Stimulated activated CD4-positive, alpha-beta T cell treated with anti-CD3 and anti-CD28 coated beads, TNF-alpha, amount 100 ng/mL, for 24 hours (primary cell): ENCODE measurements at regions not wholly inside any gene's neighbourhood (a gene's known extent, or its start where the extent isn't known, plus 50 kb on each side); places are given as distances from the start of the nearest gene placed in this dataset.

Experiments used
- DNase-seq, 3 experiments: peaks; one replicate each; pipeline ENCODE4 v3.0.0-alpha.2; 2020; ENCODE audit warnings: low read depth in 3 of 3

DNA sequence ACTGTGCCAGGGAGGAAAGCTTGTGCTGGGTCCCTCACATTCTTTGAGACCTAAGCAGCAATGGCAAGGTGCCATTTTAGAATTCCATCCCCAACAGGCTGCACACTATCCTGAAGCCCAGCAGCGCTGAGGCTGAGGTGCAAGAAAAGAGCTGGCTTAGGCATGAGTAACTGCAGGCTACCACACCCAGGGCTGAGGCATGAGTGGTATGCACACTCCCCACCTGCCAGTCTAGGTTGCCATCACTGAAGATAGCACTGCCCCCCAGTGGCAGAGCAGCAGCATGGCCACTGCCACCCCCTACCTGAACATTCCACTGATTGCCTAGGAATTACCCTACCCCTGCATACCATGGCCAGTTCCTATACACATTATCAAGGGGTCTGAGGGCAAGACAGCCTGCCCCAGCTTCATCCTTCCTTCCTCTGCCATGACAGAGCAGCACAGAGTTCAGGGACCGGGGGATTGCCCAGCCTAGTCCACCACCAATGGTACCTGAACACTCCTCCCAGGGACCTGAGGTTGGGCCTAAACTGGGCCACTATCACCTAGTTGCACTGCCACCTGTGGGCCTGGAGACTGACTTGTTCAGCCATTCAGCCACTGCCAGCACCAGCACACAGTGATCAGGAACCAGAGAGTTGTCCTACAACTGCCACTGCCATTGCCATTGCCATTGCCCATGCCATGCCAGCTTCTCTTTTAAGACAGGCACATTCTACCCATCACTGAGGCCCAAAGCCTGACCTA lies 129.8 kb downstream of the SATB1 start:
- peak in 1 of 3 experiments; percentile 9 for DNase-seq

DNA sequence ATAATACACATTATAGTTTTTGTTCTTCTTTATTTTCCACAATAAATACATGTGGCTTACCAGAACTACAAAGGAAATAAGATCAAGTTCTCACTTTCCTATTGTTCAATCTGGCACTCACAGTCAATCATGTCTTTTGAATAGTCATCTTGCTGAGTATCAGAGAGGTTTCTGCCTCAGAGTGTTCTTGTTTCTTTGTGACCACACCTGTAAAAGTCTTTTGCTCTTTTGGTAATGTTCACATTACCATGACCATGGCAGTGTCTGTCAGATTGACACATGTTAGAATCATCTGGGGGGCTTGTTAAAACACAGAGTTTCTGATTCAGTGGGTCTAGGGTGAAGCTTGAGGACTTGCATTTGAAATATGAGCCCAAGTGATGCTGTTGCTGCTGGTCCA lies 135.0 kb downstream of the SATB1 start:
- DNase-seq, result no peak

DNA sequence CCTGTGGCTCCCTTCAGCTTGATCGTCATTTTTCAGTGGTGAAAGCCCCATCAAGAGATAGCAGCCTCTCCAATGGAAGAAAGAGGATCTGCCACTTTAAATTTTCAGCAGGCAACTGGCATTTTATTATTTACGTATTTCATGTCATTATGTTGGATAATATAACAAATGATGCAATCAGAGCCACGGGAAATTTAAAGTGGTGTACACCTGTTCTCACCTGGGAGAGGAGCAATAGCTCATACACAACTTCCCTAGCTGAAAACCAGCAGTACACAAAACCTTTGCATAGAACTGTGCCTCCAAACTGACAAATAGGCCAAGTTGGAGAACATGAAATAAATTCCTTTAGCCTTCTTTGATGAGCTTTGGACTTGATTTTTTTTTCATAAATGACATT lies 136.9 kb downstream of the SATB1 start:
- DNase-seq, result no peak

DNA sequence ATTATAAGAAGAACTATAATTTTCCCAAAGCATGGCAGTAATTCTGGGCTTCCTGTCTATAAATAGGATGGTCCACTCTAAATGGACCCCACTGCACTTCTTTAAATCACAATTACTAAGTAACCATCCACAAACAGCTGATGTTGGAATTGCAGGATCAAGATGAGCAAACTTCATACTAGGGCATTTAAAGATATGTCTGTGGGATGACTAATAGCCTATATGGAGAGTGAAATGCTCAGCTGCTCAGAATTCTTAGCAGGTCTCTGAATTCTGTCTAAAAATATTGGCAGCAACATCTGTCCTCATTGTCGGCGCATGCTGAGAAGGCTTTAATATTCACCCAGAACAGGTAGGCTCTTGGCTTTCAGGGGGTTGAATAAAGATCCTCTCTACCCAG lies 140.4 kb downstream of the SATB1 start:
- DNase-seq, result no peak

DNA sequence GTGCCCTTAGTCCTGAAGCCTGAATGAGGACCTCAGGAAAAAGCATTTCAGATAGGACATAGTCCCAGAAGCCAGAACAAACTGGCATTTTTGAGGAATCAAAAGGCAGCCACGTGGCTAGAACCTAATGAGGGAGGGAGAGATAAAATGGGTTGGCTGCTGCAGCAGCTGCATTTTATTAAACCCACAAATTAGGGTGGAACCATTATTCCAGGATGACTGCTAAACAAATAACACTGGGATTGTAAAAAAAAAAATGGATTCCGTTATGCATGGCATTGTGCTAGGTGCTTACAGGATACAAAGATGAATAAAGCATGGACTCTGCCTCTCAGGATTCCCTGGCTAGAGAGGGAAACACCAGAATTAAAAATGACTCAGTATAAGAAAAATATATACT lies 141.5 kb downstream of the SATB1 start:
- DNase-seq, result no peak

DNA sequence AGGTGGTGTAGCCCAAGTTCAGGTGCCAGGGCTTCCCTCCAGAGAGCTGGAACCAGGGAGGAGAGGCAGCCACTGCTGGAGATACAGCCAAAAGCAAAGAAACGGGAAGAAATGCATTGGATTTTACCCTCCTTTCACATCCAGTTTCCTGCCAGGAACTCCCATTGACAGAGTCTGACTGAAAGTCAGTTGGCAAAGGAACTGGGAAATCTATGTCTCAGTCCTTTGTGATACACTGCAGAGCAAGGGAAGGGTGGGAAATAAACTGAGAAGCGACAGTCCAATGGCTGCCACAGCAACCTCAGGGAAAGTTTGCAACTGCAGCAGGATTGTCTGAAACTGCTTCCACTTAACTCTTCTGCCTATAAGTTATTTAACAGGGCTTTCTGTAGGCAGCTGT lies 142.6 kb downstream of the SATB1 start:
- no peak for DNase-seq

DNA sequence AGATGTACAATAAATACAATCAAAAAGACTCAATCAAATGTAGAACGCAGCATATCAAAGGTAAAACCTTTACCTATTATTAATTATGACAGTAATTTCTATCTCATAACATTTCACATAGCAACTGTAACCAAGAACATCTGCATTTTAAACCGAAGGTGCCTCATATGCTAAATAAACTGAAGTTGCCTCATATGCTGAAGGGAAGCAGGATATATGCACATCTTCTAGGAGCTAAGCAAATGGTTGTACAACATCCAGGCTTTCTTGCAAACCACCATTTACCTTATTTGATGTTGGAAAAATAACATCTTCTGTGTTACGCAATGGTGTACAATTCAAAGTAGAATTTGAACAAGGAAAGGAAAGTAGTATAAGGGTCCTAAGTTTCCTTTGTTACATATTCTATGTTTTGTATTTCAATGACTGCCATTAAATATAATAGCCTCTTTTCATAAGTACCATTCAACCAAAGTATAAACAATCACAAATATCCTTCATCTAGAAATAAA lies 145.9 kb downstream of the SATB1 start:
- DNase-seq, result no peak

DNA sequence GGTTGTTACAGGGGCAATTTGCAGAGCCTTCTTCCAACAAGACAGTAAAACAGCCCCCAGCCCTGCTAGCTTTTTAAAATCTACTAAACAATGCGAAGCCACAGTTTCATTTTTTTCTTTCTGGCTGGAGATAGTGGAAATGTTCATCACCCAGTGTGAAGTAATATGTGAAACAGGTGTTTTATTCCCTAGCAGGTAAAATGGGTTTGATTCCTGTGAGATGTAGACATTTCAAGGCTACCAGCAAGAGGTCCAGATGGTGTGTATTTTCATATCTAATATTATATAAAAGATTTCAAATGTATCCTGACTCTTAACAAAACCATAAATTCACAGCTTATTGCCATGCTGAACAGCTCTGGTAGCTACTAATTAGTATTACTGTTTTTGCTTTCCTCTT lies 160.3 kb downstream of the SATB1 start:
- DNase-seq, result no peak

DNA sequence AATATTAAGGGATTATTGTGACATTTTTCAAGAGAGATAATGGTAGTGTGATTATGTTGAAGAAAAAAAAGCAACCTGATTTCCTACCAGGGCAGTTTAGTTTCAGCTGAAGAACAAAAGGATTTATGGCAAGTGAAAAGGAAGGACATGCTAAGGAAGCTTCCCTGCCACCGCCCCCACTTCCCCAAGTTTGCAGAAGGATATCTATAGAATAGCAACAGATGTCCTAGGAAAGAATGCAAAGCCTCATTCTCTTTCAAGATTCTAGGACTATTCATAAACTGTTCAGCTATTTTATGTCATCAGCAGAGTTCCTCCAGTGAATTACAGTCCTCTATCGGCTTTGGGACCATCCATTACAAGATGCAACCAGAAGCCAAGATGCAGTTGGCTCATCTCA lies 160.8 kb downstream of the SATB1 start:
- no peak for DNase-seq

DNA sequence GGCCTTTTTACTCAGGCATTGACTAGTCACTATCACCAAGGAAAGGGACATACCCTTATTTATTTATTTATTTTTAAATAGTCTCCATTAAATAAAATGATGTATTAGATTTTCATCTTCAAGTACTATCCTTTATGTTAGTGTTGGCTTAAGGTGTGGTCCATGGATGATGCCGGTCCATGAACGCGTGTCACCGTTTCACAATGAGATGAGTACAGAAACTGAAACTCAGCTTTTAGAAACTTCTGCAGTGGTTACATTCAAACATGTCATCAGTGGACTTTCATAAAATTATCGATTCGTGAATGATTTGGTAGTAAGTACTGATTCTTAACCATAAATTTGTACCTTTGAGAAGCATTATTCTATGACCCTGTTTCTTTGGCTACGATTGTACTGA lies 166.6 kb downstream of the SATB1 start:
- no peak for DNase-seq

DNA sequence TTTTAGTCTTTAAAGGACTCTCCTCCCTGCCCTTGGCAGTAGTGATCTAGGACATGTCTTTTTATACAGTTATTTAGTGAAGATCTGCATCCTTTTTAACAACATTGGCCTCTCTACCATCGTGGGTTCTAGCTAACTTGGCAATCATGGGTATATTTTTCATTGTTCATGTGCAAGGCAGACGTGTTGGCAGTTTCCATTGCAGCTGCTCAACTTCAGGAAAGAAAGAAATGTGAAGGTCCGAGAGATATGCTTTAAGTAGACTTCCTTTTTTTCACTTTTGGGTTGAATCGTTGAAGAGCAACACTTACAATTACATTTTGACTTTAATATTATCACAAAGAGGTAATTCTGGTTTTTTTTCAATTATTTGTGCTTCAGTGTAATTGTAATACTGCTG lies 172.6 kb downstream of the SATB1 start:
- no peak for DNase-seq

DNA sequence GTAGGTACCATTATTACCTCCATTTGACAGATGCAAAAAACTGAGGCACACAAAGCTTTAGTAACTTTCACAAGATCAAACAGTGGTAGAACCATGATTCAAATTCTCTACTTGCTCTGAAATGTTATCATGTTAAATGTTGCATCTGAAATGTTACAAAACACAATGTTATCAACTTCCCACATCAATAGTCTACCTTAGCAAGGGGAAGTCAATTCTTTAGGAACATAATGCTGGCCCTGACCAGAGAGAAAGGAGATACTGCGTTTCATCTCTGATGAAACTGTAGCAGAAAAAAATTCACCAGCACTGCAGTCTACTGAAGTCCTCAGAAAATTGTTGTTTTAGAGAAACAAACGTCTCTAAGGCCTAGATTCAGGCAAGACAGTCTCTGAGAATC lies 174.1 kb downstream of the SATB1 start:
- no peak for DNase-seq

DNA sequence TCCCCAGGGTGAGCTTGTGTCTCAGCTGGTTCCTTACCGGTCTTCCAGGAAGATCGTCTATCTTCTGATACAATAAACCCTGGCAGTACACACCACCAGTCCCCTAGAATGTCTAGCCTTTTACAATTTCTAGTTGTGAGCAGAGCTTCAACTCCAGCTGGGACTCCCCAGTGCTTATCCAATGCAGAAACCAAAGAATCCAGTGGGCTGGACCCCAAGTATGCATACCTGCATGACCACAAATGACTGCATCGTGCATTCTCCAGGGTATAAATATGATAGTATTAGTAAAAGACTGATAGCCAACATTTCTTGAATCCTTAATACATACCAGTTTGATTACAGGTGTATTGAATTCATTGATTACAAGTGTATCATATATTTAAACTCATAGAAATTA lies 176.0 kb downstream of the SATB1 start:
- DNase-seq, result no peak

DNA sequence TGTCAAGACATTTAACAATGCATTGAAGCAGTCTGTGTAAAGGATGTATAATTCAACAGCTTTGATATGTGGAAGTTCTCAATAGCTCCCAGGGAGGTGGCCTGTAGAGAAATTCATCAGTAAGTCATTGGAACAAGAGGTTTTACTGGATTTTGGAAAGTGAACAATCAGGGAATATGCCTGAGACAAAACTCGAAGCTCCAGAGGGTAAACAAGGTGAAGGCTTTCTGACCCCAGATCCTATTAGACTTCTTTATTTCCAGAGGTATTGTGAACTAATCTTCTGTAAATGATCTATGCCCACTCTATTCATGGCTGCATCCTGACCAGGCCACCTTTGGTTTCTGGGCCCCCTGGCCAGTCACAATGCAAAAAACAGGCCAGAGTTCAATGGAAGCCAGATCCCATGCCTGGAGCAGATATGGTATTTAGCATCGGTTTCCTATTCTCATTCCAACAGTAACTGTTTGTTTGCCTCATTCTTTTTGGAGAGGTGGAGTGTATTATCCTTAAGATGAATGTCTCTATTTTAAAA lies 177.3 kb downstream of the SATB1 start:
- no peak for DNase-seq

DNA sequence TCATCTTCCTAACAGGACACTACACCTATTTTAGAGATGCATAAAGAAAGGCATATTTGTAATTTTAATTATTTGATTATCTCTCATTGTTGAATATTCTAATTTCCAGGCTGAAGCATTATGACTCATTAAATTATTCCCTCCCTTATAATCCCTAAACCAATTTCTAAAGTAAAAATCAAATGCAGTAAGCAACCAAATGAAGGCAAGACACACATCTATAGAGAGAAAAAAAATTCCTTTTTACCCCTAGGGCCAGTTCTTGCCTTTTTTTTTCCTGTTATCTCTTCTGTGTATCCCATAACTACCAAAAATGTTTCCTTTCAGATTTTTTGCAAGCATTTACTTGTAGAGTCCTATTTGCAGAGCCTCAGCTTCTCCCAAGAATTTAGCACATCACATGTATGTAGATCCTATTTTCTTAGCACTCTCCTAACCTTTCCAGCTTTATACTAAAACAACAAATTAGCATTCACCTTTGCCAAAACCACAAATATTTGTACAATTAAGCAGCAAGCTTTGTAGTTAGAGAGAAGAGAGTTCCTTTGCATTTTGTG lies 177.9 kb downstream of the SATB1 start:
- DNase-seq, result no peak

DNA sequence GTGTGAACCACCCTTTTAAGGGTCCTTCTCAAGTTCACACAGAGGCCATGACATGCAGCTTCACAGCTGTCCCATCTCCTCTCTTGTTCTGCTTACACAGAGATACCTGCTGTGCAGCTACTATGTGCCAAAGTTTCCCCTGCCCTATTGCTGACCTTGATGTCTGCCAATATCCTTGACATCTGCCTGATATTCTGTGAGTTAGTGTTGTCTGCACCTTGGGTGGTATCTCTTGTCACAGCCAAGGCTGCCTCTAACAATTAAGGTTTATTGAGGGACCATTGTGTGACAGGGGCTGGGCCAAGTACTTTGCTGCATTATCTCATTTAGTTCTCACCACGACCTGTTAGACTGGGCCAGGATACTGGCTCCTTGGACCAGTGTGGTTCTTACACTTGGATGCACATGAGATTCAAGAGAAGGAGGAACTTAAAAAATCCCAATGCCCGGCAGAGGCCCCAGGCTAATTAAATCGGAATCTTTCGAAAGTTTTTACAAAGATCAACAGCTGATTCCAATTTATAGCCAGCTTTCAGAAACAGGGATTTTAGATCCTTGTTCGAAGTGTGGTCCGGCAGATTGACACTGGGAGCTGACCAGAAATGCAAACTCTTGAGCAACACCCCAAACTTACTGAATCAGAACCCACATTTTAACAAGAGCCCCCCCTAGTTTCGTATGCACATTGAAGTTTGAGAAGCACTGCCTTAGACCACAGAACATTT lies 178.6 kb downstream of the SATB1 start:
- DNase-seq, result no peak

DNA sequence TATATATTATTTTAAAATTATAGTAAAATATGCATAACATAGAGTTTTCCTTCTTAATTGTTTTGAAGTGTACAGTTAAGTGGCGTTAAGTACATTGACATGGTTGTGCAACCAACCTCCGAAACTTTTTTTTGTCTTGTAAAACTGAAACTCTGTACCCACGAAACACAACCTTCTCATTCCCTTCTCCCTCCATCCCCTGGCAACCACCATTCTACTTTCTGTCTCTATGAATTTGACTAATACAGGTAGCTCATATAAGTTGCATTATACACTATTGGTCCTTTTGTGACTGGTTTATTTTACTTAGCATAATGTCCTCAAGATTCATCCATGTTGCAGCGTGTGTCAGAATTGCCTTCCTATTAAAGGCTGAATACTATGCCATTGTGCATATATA lies 179.4 kb downstream of the SATB1 start:
- DNase-seq, result no peak

DNA sequence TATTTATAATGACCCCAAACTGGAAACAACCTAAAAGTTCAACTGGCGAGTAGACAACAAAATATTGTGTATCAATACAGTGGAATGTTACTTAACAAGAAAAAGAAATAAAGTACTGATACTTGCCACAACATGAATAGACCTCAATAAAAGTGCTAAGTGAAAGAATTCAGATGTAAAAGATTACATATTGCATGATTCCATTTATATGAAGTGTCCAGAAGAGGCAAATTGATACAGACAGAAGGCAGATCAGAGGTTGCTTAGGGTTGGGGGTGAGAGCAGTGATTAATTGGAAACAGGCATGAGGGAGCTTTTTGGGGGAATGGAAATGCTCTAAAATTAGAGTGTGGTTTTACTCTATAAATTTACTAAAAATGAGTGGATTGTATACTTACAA lies 183.3 kb downstream of the SATB1 start:
- DNase-seq, result no peak

DNA sequence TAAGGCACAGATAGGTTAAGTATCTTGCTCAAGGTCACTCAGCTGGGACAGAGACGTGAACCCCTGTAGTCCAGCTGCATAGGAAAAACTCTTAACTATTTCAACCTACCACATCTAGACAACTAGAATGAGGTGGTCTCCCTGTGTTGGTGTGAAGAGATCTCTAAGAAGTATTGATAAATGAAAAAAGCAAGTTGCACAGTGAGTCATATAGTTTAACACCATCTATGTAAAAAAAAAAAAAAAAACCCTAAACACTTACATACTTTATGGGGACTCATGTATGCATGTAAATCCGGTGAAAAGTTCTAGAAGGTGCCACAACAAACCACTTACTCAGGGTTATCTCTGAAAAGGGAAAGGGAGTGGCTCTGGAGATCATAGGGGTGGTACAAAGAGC lies 185.5 kb downstream of the SATB1 start:
- DNase-seq, result no peak

DNA sequence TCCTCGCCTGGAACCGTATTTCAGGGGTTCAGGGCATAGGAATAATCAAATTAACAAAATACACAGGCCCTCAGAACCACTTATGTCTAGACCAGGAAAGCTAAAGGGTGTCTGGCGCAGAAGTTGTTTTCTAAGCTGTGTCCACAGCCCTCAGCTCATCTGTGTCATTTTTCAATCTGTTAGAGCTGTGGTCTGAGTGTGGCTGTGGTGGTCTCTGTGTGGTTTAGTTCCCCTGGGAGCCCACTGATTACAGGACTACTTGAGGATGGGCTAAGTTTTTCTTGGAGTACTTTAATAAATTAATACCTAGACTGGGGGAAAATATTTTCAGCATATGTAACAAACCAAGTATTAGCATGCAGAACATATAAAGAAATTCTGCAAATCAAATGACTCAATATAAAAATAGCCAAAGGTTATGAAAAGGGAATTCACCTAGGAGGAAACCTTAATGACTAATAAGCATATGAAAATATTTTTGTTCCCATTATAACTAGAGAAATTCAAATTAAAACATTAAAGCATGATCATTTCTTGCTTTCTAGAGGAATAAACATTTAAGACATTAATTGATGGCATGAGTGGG lies 186.3 kb downstream of the SATB1 start:
- no peak for DNase-seq

DNA sequence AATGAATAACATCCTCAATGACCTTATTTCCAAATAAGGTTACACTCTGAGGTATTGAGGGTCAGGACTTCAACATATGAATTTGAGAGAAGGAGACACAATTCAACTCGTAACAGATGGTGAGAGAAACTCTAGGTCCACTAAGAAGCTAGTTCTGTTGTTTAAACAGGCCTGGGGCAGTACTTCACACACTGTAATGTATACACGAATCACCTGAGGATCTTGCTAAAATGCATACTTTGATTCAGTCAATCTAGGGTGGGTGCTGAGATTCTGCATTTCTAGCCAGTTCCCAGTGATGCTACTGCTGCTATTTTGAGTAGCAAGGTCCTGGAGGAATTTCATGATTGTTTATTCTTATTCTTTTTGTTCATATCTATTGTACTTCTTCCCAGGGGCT lies 186.8 kb downstream of the SATB1 start:
- no peak for DNase-seq

DNA sequence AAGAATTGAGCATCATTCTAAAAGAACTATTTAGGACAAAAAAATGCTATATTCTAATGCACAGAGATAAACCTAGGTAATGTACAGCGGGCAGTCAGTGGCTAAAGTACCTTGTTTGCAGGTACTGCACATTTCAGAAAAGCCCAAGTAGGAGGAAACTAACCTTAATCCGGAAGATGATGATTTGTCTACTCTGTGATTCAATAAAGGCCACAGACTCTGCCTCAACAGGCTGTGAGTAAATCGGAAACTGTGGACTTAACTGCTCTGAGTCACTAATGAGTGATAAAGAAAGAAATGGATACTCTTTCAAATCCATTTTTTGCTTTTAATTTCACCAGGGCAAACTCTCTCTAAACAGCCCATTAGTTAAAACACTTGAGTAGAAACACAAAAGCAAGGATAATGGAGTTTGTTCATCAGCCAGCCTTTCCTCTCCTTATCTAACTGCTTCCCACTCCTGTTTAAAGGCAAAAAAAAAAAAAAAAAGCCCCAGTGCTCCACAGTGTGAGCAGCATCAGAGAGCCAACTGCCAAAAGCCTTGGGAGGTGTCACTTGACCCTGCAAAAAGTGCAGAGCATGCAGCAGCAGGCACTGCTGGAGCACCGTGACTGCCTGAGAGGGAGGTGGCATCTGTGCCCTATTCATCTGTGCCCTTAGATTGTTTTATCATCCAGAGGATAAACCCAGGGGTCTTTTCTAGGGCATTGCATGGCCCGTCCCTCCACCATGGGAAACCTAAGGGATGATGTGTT lies 187.7 kb downstream of the SATB1 start:
- DNase-seq, result no peak
